HCT116 (cell line): ENCODE measurements at regions not wholly inside any gene's neighbourhood (a gene's known extent, or its start where the extent isn't known, plus 50 kb on each side); places are given as distances from the start of the nearest gene placed in this dataset.

Experiments used
- ATAC-seq: fragments of 200-7000 bp; cut with Tn5 transposase; 2 replicates; pipeline ENCODE4 v1.9.1; 2020; ENCODE audit warnings: mild to moderate bottlenecking, moderate library complexity
- BruUV-seq: library from RNA; stranded (reverse); fragments of 400-500 nt; replicated peaks from 2 replicates; lab custom pipeline; 2021; lab: Mats Ljungman, UMichigan
- CTCF ChIA-PET: fragments of 300-600 bp; sonication (Branson Sonifier 250); formaldehyde crosslinking; loops from one replicate; lab custom pipeline; 2021; ENCODE audit warnings: antibody characterized with exemption; lab: Charles Lee
- POLR2A ChIA-PET: fragments of 300-600, 350-600 bp; sonication (Branson Sonifier 250); formaldehyde crosslinking; loops from one replicate; lab custom pipeline; 2021; ENCODE audit warnings: antibody characterized with exemption; lab: Charles Lee
- RAD21 ChIA-PET, 2 experiments: fragments of 300-600 bp; sonication (Branson Sonifier 250); formaldehyde crosslinking; loops; one replicate each; lab custom pipeline; 2023; ENCODE audit warnings: low total read pairs in 2 of 2; ENCODE audit not compliant: uncharacterized antibody in 2 of 2, unreplicated experiment in 2 of 2, low non-redundant PET in 1 of 2; lab: Charles Lee
- DNase-seq: peaks from one replicate; pipeline ENCODE4 v3.0.0-alpha.2; 2010; ENCODE audit warnings: low read depth, low spot score
- H2AFZ ChIP-seq: fragments of 200-600 bp; shearing (Covaris generic), sonication (generic); 2 replicates; pipeline ENCODE4 v1.6.1; 2017; ENCODE audit warnings: low read depth, mixed run types, mixed read lengths, antibody characterized with exemption, low read length; ENCODE audit not compliant: poor library complexity, severe bottlenecking
- H3K27ac ChIP-seq: 2 replicates; pipeline ENCODE4 v1.5.1; 2012; ENCODE audit warnings: low read depth, low read length
- H3K27me3 ChIP-seq: fragments of 200-600 bp; sonication (generic); 2 replicates; pipeline ENCODE4 v1.6.1; 2016; ENCODE audit warnings: mixed run types, low read length, mixed read lengths; ENCODE audit not compliant: insufficient read depth
- H3K36me3 ChIP-seq, 2 experiments: fragments of 200-500 bp in 1 of 2; fragments of 200-600 bp in 1 of 2; sonication (Bioruptor generic) in 1 of 2; sonication (generic) in 1 of 2; 2 replicates each; pipeline versions ENCODE4 v1.5.1 to v1.6.1; 2014 to 2016; ENCODE audit warnings: low read length in 2 of 2, inconsistent platforms in 1 of 2, mixed read lengths in 1 of 2, mixed run types in 1 of 2; ENCODE audit not compliant: insufficient read depth in 2 of 2, control insufficient read depth in 1 of 2
- H3K4me1 ChIP-seq, 2 experiments: fragments of 200-600 bp in 1 of 2; sonication (generic) in 1 of 2; 2 replicates each; pipeline versions ENCODE4 v1.5.1 to v1.6.1; 2012 to 2017; ENCODE audit warnings: low read length in 2 of 2, inconsistent platforms in 1 of 2, mild to moderate bottlenecking in 1 of 2, mixed read lengths in 1 of 2, mixed run types in 1 of 2, moderate library complexity in 1 of 2; ENCODE audit not compliant: insufficient read depth in 2 of 2, control insufficient read depth in 1 of 2
- H3K4me2 ChIP-seq: fragments of 200-600 bp; sonication (generic); 2 replicates; pipeline ENCODE4 v1.6.1; 2017; ENCODE audit warnings: mixed run types, low read length, mixed read lengths
- H3K4me3 ChIP-seq, 2 experiments: fragments of 200-600 bp in 1 of 2; sonication (generic) in 1 of 2; replicated peaks in 1 of 2; 2 replicates each; pipeline ENCODE4 v1.5.1; 2011 to 2016; ENCODE audit warnings: low read length in 2 of 2, control low read depth in 1 of 2, low read depth in 1 of 2, mild to moderate bottlenecking in 1 of 2, mixed read lengths in 1 of 2, mixed run types in 1 of 2
- H3K79me2 ChIP-seq: fragments of 200-600 bp; sonication (generic); 2 replicates; pipeline ENCODE4 v1.6.1; 2017; ENCODE audit warnings: mild to moderate bottlenecking, mixed run types, low read length, moderate library complexity, mixed read lengths; ENCODE audit not compliant: insufficient read depth
- H3K9ac ChIP-seq: fragments of 200-600 bp; sonication (generic); 2 replicates; pipeline ENCODE4 v1.6.1; 2016; ENCODE audit warnings: low read length, mixed read lengths
- H3K9me2 ChIP-seq: fragments of 200-600 bp; sonication (generic), shearing (Covaris generic); 2 replicates; pipeline ENCODE4 v1.6.1; 2017; ENCODE audit warnings: mixed run types, mild to moderate bottlenecking, moderate library complexity; ENCODE audit not compliant: insufficient read depth
- H3K9me3 ChIP-seq, 2 experiments: fragments of 200-500 bp in 1 of 2; fragments of 200-600 bp in 1 of 2; sonication (Bioruptor generic) in 1 of 2; sonication (generic) in 1 of 2; 2 replicates each; pipeline ENCODE4 v1.6.1; 2014 to 2017; ENCODE audit warnings: low read length in 2 of 2, mixed read lengths in 2 of 2, inconsistent platforms in 1 of 2, low read depth in 1 of 2, mild to moderate bottlenecking in 1 of 2, mixed run types in 1 of 2, moderate library complexity in 1 of 2; ENCODE audit not compliant: control insufficient read depth in 1 of 2, insufficient read depth in 1 of 2
- H4K20me1 ChIP-seq: fragments of 200-600 bp; sonication (generic), shearing (Covaris generic); 2 replicates; pipeline ENCODE4 v1.6.1; 2017; ENCODE audit warnings: mixed run types, mild to moderate bottlenecking, moderate library complexity; ENCODE audit not compliant: insufficient read depth
- CEBPB ChIP-seq: IDR thresholded peaks from 2 replicates; pipeline ENCODE4 v1.6.1; 2012; ENCODE audit warnings: low read depth
- EGR1 ChIP-seq: IDR thresholded peaks from 2 replicates; pipeline ENCODE4 v1.6.1; 2012; ENCODE audit warnings: low read depth
- EZH2phosphoT487 ChIP-seq: fragments of 200-600 bp; IDR thresholded peaks from 2 replicates; pipeline ENCODE4 v1.6.1; 2018; ENCODE audit warnings: antibody characterized with exemption, borderline replicate concordance
- FOSL1 ChIP-seq: IDR thresholded peaks from 2 replicates; pipeline ENCODE4 v1.6.1; 2012; ENCODE audit warnings: low read depth
- JUND ChIP-seq: IDR thresholded peaks from 2 replicates; pipeline ENCODE4 v1.6.1; 2012
- POLR2AphosphoS5 ChIP-seq: IDR thresholded peaks from 2 replicates; pipeline ENCODE4 v1.6.1; 2011; ENCODE audit warnings: mild to moderate bottlenecking, low read depth, low read length, moderate library complexity
- RAD21 ChIP-seq: IDR thresholded peaks from 2 replicates; pipeline ENCODE4 v1.6.1; 2012; ENCODE audit warnings: low read depth, mild to moderate bottlenecking
- REST ChIP-seq: IDR thresholded peaks from 2 replicates; pipeline ENCODE4 v1.6.1; 2012; ENCODE audit warnings: low read depth
- SP1 ChIP-seq: IDR thresholded peaks from 2 replicates; pipeline ENCODE4 v1.6.1; 2012; ENCODE audit warnings: low read depth
- TCF7L2 ChIP-seq: IDR thresholded peaks from 2 replicates; pipeline ENCODE4 v1.7.0; 2011; ENCODE audit warnings: borderline replicate concordance, inconsistent platforms; ENCODE audit not compliant: insufficient read depth, insufficient read length; ENCODE audit errors: extremely low read depth
- YY1 ChIP-seq: IDR thresholded peaks from 2 replicates; pipeline ENCODE4 v1.6.1; 2011; ENCODE audit warnings: low read length, low read depth, moderate library complexity, mild to moderate bottlenecking; ENCODE audit not compliant: insufficient replicate concordance; ENCODE audit errors: extremely low read depth
- ZFX ChIP-seq: fragments of 450-650 bp; IDR thresholded peaks from 2 replicates; pipeline ENCODE4 v1.6.1; 2017
- ZNF274 ChIP-seq: fragments of 200-500 bp; sonication (Bioruptor generic); IDR thresholded peaks from 2 replicates; pipeline ENCODE4 v1.6.1; 2014; ENCODE audit warnings: mild to moderate bottlenecking, low read depth, low read length, inconsistent platforms
- intact Hi-C: fragments of 100-400 bp; cut with micrococcal nuclease; formaldehyde crosslinking; loops from 2 replicates; pipeline ENCODE4 v1.10.0; 2022
- TF ChIP-seq, protein P1 (sequence below): IDR thresholded peaks from 2 replicates; pipeline ENCODE4 v1.6.1; 2012
- TF ChIP-seq, protein P2 (sequence below), 3 experiments: fragments of 200-600 bp in 1 of 3; sonication (generic) in 1 of 3; IDR thresholded peaks in 2 of 3; conservative IDR thresholded peaks in 1 of 3; 2 replicates each; pipeline ENCODE4 v1.5.1; 2012 to 2017; ENCODE audit warnings: low read depth in 2 of 3, low read length in 2 of 3, antibody characterized with exemption in 1 of 3, borderline replicate concordance in 1 of 3, control low read depth in 1 of 3, mild to moderate bottlenecking in 1 of 3, mixed read lengths in 1 of 3, mixed run types in 1 of 3, moderate library complexity in 1 of 3; ENCODE audit not compliant: insufficient read depth in 1 of 3
- TF ChIP-seq, protein P3 (sequence below): IDR thresholded peaks from 2 replicates; pipeline ENCODE4 v1.6.1; 2011; ENCODE audit warnings: mild to moderate bottlenecking, low read length, moderate library complexity; ENCODE audit not compliant: insufficient replicate concordance; ENCODE audit errors: extremely low read depth

GRCh38 chr13:81565849-81566248 is 1224.9 kb upstream of the SPRY2 start:
- ATAC-seq, result no peak
- Histone ChIP-seq H3K79me2 (no peaks in the 10 kb centered on the region), H3K4me2 (no peak overlapping the region), H3K27ac (no peak overlapping the region), H3K9me3 (no peaks in the 10 kb centered on the region), H3K4me3 (no peak overlapping the region), H3K27me3 (no peaks in the 10 kb centered on the region), H2AFZ (no peak overlapping the region), H3K9me2 (no peaks in the 10 kb centered on the region), H4K20me1 (no peaks in the 10 kb centered on the region), H3K36me3 (no peaks in the 10 kb centered on the region), H3K4me1 (no peaks in the 10 kb centered on the region), H3K9ac (no peak overlapping the region)
- no TSS peak for BruUV-seq
- no peak for TF ChIP-seq YY1
- TF ChIP-seq EZH2phosphoT487, result no peak
- no peak for TF ChIP-seq REST
- TF ChIP-seq, protein P1, sequence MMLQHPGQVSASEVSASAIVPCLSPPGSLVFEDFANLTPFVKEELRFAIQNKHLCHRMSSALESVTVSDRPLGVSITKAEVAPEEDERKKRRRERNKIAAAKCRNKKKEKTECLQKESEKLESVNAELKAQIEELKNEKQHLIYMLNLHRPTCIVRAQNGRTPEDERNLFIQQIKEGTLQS, result no peak
- TF ChIP-seq ZFX, result no peak
- TF ChIP-seq POLR2AphosphoS5, result no peak
- TF ChIP-seq EGR1, result no peak
- no peak for TF ChIP-seq TCF7L2
- TF ChIP-seq, protein P2, sequence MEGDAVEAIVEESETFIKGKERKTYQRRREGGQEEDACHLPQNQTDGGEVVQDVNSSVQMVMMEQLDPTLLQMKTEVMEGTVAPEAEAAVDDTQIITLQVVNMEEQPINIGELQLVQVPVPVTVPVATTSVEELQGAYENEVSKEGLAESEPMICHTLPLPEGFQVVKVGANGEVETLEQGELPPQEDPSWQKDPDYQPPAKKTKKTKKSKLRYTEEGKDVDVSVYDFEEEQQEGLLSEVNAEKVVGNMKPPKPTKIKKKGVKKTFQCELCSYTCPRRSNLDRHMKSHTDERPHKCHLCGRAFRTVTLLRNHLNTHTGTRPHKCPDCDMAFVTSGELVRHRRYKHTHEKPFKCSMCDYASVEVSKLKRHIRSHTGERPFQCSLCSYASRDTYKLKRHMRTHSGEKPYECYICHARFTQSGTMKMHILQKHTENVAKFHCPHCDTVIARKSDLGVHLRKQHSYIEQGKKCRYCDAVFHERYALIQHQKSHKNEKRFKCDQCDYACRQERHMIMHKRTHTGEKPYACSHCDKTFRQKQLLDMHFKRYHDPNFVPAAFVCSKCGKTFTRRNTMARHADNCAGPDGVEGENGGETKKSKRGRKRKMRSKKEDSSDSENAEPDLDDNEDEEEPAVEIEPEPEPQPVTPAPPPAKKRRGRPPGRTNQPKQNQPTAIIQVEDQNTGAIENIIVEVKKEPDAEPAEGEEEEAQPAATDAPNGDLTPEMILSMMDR (IDR thresholded peaks at IDR 0.05 in 2 of 3, conservative IDR thresholded peaks at IDR 0.05 in 1 of 3; ENCODE audit: borderline replicate concordance in 1 of 3, insufficient read depth in 1 of 3, low read depth in 2 of 3, low read length in 2 of 3), result no peak
- no peak for TF ChIP-seq ZNF274
- no peak for TF ChIP-seq SP1
- no peak for TF ChIP-seq JUND
- TF ChIP-seq FOSL1, result no peak
- TF ChIP-seq CEBPB, result no peak
- TF ChIP-seq, protein P3, sequence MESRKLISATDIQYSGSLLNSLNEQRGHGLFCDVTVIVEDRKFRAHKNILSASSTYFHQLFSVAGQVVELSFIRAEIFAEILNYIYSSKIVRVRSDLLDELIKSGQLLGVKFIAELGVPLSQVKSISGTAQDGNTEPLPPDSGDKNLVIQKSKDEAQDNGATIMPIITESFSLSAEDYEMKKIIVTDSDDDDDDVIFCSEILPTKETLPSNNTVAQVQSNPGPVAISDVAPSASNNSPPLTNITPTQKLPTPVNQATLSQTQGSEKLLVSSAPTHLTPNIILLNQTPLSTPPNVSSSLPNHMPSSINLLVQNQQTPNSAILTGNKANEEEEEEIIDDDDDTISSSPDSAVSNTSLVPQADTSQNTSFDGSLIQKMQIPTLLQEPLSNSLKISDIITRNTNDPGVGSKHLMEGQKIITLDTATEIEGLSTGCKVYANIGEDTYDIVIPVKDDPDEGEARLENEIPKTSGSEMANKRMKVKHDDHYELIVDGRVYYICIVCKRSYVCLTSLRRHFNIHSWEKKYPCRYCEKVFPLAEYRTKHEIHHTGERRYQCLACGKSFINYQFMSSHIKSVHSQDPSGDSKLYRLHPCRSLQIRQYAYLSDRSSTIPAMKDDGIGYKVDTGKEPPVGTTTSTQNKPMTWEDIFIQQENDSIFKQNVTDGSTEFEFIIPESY, result no peak
- TF ChIP-seq RAD21, result no peak
- ChIA-PET CTCF (no interaction called here), RAD21 (no interaction called here), POLR2A (no interaction called here)
- intact Hi-C loops, result no loop called here
- no peak for DNase-seq
